ENCODE measurements at regions not wholly inside any gene's neighbourhood (a gene's known extent, or its start where the extent isn't known, plus 50 kb on each side); places are given as distances from the start of the nearest gene placed in this dataset.
"Not testable (repeated sequence)": the region's sequence is repeated elsewhere in the genome, so short reads cannot be mapped to it uniquely, and the experiment has no call there.

DNA sequence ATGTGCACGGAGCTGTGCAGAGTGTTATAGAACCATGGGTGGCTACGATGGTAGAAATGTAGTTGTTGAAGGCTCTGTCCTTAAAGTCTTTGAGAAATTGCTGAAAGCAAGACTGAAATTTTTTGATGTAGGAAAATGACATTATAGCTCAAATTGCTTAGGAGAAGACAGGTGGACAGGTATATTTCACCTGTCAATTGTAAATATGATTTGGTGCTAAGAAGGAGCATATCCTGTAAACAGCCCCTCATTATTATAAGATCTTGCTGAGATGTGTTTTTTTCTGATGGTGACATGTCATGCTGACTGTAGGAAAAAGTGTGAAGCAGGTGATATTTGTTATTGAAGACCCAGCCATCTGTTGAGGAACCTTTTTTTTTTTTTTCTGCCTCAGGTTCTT is 377.9 kb downstream of the PSAT1 start:
- DNase-seq (ENCODE audit: low spot score): no peak

DNA sequence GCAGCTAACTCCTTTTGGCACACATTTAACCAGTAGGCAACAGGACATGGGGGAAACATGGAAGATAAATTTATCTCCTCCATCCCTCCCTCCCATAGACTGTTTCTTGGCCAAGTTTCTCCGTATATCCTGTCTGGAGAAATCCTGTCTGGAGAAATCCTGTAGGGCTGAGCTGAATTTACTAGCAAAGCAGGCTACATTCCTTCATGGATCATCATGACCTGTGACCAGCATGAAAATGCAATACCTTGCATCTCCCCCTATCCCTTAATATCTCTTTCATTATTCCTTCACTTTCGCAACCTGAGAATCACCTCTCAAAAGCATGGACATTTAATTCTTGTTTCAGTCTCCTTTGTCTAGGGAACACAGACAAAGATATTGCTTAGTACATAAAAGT is 379.1 kb downstream of the PSAT1 start:
- no peak for DNase-seq (ENCODE audit: low spot score)

DNA sequence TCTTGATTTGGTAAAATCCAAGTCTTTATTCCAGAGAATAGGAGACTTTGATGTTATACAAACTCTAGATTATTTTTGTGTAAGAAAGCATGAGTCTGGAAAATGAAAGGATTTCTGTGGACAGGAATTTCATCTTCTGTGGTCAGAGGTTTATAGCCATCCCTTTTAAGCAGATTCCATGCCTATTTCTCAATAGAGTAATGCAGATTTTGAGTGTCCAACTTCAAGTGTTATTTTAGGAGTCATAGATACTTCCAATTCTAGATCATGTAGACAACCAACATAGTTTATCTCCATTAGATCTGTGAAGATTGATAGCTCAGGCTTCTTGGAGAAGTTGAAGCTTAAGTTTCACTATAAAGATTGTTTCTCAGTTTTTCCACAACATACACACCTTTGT is 379.7 kb downstream of the PSAT1 start:
- DNase-seq (ENCODE audit: low spot score): no peak

DNA sequence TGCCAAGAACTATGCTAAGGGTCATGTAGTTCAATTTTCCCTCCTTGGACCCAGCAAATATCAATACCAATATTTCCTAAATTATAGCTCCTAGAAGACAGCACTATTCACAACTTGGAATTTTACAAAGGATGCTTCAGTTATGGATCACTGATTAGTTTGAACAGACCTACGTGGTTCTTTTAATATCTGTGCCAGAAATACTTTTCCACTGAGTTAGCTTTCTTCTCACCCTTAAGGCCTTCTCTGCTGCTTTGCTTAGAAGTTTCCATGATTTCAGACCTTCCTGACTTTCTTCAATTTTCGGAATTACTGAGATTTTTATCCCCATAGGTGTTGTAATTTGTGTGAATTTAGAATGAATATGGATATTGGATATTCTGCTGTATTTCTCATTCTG is 380.4 kb downstream of the PSAT1 start:
- DNase-seq (ENCODE audit: low spot score): no peak

DNA sequence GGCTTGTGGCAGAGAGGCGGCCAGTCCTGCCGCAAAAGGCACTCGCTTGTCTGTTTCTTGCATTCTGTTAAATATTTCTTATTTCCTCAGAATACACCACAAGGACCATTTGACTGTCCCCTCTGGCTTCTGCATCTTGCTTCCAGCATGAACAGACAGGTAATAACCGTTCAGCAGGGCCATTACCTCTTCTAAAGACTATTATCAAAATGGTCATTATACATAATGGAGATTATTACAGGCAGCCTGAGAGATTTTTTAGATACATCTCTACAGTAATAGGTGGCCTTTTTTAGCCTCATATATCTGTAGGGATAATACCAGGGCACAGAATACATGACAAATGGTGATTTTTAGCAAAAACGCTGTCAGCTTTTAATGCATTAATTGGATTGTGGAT is 382.0 kb downstream of the PSAT1 start:
- DNase-seq (ENCODE audit: low spot score): no peak

DNA sequence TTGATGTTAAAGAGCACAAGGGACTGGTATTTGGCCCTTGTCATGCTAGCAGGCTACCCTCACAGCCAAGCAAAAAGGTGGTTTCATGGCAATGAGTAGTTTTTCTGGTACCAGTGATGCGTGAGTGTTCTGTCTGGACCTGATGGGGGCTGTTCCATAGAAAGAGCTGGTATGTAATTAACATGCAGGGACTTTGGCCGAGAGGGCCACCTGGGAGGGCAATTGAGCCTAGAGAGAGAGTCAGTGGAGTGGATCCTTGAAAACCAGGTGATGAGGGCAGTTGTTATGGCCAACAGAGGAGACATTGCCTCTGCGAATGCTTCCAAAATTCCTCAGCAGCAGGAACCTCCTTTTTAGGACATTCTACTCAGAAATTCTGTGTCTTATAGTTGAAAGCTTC is 383.3 kb downstream of the PSAT1 start:
- no peak for DNase-seq (ENCODE audit: low spot score)

DNA sequence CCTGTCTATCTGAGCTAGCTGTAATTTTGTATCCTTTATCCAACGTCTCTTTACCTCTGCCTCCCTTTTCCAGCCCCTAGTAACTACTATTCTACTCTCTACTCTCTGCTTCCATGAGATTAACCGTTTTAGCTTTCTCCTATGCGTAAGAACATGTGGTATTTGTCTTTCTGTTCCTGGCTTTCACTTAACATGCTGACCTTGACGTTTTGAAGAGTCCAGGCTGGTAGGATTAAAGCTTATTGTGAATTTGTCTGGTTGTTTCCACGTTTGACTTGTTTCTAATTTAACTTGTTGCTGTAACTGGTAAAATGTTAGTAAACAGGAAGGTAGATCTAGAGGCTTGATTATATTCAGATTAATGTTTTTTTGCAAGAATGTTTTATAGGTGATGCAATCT is 385.3 kb downstream of the PSAT1 start:
- no peak for DNase-seq (ENCODE audit: low spot score)

DNA sequence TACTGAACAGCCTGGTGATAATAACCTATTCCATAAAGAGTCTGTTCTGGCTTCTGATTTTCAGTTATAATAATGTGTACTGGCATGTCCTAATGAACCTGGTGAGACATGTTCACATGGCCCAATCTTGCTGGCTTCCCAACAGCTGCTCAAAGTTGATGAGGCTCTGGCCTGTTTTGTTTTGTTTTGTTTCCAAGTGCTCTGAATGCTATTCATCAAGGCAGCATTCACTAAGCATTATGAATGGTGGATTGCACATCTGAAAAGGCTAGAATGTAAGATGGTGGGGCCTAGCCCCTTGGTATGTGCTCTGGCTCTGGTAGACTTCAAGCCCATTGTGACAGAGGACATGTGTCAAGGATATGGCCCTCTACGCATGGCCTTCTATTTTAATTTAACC is 388.5 kb downstream of the PSAT1 start:
- DNase-seq (ENCODE audit: low spot score): no peak

DNA sequence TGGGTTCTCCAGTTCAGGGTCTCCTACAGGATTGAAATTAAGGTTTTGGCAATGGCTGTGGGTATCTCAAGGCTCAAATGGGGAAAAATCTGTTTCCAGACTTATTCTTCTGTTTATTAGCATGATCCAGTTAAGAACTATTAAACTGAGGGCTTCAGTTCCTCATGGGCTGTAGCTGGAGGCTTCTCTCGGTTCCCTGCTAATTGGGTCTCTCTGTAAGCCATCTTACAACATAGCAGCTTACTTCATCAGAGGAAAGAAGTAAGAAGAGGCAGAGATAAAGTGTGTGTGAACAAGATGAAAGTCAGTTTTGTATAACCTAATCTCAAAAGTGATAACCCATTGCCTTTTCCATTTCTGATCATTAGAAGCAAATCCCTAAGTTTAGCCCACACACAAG is 391.9 kb downstream of the PSAT1 start:
- DNase-seq (ENCODE audit: low spot score): no peak

DNA sequence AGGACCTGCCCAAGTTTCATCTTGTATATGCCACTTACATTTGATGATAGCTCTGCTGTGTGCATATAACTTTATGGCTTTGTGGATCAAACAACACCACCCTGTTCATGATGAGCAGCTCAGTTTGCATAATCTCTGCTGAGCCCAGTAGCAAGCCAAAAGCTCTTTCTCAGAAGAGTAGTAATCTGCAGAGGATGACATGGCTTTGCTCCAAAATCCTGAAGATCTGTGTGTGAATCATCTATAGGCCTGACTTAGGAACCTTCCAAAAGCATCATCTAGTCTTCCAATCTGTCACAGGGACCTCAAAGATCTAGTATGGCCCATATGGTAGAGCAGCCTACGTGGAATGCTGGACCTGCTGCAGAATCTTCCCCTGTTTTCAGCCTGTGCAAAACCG is 394.6 kb downstream of the PSAT1 start:
- DNase-seq (ENCODE audit: low spot score): no peak

DNA sequence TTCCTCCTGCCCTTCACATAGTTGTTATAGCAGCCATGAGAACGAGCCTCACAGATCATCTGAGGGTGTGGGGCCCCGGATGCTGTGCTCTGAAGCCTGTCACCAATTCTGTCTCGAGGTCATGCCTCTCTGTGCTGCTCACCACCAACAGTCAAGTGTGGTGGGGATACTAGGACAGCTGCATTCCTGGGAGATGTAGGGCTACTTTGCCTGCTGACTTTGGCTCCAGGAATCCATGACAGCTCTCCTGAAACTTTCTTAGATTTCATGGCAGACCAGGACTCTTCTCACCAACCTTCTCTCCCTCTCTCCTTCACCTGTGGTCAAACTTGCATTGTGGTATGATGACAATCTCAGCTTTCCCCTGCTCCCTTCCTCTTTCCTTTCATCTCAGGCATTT is 395.9 kb downstream of the PSAT1 start:
- DNase-seq (ENCODE audit: low spot score): no peak

DNA sequence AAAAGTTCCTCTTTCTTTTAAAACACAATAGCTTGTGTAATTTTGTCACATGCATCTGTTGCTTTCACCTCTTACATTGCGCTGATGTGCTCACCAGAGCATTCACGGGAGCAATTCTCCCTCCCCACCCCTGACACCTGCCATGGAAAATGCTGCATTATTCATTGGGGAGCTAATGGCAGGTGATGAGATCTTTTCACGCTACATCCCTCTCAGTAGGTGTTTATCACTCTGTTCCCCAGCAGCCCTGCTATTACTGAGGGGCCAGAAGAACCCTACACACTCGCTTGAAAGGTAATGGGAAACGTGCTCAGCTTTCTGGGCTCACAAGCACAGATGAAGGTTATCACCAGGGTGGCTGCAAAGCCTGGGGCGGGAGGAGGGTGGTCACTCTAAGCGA is 398.0 kb downstream of the PSAT1 start:
- DNase-seq (ENCODE audit: low spot score): peak; percentile 36

DNA sequence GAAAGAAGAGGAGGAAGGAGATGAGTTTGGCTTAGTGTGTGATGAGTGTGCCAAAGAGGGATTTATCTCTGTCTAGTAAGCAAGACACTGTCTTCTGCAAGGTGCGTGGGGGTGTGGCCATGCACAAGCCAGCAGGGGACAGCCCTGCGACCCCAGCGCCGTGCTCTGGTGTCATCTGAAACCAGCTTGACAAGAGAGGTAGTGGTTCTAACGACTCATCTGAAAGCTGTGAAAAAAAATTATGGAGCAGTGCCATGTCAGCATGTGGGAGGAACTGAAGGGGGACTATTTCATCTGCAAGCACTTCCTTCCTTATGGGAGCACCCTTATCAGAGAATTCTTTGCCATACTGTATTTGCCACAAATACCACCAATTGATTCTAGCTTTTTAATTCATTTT is 398.6 kb downstream of the PSAT1 start:
- DNase-seq (ENCODE audit: low spot score): no peak

DNA sequence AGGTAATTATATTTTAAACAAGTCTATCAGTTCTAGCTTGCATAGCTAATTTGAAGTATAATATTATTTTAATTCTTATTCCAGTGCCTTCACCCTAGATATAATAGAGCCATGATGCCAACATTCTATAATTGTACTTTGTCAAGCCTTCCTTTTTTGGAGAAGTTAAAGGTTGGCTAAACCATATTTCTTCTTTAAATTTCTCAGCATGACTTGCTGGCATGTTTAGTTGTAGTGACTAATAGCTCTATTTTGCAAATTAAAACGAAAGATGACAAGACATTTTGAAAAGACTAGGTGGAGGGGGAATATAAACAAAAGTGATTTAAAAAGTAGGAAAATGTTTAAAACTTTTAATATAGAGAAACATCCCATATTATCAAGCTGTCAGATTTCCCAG is 400.7 kb downstream of the PSAT1 start:
- no peak for DNase-seq (ENCODE audit: low spot score)

DNA sequence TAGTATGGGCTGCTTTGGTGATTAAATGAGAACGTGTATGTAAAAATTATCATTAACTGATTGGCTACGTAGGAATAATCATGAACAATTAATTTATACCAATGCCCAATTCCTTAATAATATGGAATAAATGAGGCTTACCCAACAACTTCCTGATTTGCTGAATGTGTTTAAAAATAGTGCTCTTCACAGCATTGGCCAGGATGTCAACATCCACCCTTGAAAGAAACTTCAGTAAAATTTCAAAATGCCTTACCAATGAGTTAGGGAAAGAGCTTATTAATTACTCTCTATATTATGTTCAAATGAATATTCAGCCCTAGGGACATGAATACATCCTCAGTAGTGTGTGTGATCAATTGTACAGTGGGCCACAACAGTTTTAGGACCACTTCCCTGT is 401.4 kb downstream of the PSAT1 start:
- DNase-seq (ENCODE audit: low spot score): no peak

DNA sequence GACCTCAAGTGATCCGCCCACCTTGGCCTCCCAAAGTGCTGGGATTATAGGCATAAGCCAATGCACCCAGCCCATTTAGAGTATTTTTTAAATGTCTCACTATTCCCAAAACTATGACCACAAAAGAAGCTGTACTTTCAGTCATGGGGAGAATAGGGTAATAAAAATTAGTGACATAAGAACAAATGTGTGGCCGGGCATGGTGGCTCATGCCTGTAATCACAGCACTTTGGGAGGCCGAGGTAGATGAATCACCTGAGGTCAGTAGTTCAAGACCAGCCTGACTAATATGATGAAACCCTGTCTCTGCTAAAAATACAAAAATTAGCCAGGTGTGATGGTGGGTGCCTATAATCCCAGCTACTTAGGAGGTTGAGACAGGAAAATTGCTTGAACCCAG is 402.3 kb downstream of the PSAT1 start:
- not testable (repeated sequence) for DNase-seq (ENCODE audit: low spot score)

DNA sequence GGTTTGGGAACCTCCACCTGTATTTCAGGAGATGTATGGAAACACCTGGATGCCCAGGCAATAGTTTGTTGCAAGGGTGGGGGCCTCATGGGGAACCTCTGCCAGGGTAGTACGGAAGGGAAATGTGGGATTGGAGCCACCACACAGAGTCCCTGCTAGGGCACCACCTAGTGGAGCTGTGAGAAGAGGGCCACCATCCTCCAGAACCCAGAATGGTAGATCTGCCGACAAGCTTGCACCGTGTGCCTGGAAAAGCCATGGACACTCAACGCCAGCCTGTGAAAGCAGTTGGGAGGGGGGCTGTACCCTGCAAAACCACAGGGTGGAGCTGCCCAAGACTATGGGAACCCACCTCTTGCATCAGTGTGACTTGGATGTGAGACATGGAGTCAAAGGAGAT is 407.2 kb downstream of the PSAT1 start:
- not testable (repeated sequence) for DNase-seq (ENCODE audit: low spot score)

DNA sequence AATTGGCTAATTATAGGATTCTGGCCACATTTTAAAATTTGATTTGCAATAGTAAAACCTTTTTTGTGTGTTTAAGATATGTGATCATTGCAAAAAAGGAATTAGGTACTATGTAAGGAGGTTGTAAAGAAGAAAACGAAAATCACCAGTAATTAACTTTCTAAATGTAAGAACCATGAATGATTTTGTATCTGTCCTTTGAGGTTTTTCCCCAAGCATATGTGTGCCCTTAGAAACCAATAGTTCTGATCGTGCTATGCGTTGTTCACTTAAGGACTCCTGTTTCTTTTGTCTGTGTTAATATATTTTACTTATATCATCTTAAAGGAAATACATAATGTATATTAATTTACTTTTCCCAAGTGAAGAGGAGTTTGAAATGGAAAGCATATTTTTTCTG is 410.2 kb downstream of the PSAT1 start:
- DNase-seq (ENCODE audit: low spot score): no peak

DNA sequence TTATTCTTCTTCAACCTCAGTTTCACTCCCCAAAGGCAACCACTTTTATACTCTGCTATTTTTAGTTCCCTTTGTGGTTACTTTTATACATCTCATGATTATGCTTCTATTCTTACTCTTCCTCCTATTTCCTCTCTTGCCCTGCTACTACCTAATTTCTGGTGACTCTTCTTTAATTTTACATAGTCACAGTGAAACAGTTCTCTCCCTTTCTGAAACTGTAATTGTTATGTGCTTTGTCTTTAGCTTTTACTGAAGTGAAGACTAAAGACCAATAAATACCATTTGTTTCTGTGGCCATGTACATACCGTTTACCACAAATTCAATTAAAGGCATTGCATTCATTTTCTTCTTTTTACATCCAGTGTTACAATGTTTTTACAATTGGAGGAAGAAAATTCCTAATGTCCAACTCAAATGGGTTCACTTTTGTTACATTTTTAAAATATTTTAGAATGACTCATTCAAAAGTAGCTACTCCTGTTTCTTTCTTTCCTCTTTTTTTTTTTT is 410.6 kb downstream of the PSAT1 start:
- DNase-seq (ENCODE audit: low spot score): peak; percentile 24

DNA sequence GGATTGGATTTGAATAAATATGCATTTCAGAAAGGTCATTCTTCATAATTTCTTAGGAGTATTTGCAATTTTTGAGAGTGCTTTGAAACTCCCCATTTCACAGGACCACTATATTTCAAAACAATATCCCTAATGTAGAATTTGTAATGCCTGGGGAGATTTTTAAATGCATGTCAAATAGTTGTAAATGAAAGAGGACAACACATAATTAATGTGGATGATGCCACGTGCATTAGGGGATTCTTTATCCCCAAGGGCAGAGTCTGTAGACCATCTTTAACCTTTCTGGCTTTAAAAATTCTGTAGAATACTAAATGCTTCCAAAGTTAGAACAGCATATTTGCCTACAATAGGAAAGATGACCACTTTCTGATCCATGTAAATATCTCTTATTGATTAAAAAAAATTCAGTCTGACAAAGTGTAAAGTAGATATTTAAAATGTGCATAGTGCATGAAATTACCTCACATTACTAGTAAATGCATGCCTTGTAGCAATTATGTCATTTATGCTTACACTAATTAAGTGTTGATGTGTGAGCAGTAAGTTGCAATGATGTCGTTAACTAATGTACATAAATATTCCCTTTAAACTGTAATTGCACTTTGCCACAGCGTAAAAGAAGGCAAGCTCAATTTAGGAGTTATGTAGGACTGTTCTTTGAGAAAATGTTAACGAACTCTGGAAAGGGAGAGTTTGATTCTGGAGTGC is 416.1 kb downstream of the PSAT1 start:
- no peak for DNase-seq (ENCODE audit: low spot score)

DNA sequence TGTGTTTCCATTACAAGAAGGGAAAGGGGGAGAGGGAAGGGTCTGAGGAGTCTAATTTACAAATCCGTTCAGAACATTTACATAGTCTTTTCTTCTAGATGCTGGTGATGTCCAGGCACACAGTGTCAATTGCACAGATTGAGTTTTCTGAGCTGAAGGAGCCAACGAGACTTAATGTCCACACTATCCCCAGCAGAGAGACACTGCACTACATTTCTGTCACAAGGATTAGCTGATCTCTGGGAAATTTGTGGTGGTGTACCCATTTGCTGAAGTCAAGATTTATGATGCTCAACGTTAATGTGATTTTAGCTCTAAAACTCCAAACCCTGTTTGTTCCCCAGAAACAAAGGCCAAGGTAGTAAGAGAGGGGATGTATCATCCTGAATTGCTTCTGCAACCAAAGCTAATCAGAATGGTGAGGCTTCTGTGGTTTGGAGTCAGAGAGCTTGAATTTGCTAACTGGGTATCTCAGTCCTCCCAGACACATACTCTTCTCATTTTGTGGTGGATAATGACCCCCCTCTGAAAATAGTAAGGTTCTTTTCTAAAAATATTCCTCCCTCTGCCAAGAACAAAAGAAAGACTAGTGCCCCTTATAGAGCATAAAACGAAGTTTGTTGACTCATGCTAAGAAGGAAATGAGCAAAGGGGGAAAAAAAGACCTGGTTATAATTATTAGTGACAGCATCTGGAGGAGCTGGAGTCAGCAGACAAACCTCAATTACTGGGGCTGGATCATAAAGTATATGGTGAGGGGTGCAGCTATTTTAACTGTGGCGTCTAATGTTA is 416.9 kb downstream of the PSAT1 start:
- DNase-seq (ENCODE audit: low spot score): no peak

DNA sequence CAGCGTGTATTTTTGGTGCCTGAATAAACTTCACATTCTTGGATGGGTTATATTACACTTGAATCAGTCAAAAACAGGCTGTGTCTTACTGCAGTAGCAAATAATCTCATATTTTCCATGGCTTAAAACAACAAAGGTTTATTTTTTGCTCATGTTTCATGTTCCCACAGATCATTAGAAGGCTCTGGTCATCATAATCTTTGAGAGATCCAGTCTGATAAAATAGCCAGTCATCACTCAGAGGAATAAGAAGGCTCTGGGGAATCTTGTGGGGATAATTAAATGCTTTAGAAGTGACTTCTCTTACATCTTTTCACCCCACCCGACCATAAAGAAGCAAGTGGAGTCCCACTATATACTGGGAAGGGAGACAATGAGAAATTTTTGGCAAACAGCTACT is 417.7 kb downstream of the PSAT1 start:
- no peak for DNase-seq (ENCODE audit: low spot score)

DNA sequence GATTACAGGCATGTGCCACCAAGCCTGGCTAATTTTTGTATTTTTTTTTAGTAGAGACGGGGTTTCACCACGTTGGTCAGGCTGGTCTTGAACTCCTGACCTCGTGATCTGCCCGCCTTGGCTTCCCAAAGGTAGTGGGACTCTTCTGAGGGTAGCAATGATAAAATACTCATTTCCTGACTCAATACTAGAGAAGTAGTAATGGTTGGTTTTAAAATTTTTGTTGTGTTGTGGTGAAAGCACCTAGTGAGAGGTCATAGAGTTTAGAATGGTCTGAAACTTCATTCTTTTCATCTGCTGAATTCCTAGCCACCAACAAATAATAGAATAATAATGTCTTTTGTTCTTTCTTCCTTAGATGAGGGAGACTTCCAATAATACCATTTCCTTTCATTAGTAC is 422.1 kb downstream of the PSAT1 start:
- DNase-seq (ENCODE audit: low spot score): not testable (repeated sequence)

DNA sequence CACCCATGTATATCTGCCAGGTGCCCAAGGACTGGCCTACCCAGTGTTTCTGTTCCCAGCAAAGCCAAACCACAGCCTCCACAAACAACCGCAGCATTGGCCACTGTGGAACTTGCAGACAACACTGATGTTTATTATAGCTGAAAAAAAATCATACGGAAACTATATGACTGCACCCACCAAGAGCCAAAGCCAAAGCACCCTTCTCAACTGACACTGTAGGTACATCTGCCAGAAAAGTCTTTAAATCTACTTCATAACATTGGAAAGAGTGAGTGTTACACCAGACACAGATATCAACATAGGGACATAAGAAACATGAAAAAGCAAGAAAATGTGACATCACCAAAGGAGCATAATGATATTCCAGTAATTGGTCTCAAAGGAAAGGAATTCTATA is 428.0 kb downstream of the PSAT1 start:
- no peak for DNase-seq (ENCODE audit: low spot score)
